GM06990 (cell line): ENCODE measurements at regions not wholly inside any gene's neighbourhood (a gene's known extent, or its start where the extent isn't known, plus 50 kb on each side); places are given as distances from the start of the nearest gene placed in this dataset.

ENCODE experiments used
- DNase-seq: peaks from one replicate; pipeline ENCODE4 v3.0.0-alpha.2; 2011; ENCODE audit not compliant: insufficient read length; ENCODE audit errors: extremely low read depth
- H3K27me3 ChIP-seq: replicated peaks from 2 replicates; pipeline ENCODE4 v1.6.0; 2011; ENCODE audit warnings: low read length; ENCODE audit not compliant: control insufficient read depth, insufficient read depth
- H3K36me3 ChIP-seq: 2 replicates; pipeline ENCODE4 v1.5.1; 2011; ENCODE audit warnings: low read length; ENCODE audit not compliant: control insufficient read depth, insufficient read depth
- H3K4me3 ChIP-seq: replicated peaks from 2 replicates; pipeline ENCODE4 v1.5.1; 2011; ENCODE audit warnings: low read depth, mild to moderate bottlenecking, control low read depth, low read length
- TF ChIP-seq, protein P1 (sequence below): IDR thresholded peaks from 2 replicates; pipeline ENCODE4 v1.5.1; 2011; ENCODE audit warnings: low read length, control low read depth, mild to moderate bottlenecking, inconsistent platforms; ENCODE audit not compliant: insufficient read depth, poor library complexity, severe bottlenecking

DNA sequence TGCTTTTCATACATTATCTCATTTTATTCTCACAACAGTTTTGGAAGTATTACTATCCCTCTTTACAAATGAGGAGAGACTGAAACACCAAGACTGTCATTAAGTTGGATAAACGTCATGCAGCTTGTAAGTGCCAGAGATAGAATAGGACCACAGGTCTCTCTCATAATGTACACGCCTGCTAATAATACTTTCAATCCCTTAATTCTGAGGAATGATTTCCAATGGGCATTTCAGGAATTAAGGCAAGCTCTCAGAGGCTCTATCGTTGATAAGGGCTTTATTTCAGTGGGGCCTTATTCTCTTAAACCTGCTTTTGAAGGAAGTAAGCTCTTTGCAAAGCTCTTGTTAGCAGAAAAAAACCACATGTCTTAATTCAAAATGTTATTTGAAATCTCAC lies 229.1 kb downstream of the NFKBIZ start:
- TF ChIP-seq, protein P1, sequence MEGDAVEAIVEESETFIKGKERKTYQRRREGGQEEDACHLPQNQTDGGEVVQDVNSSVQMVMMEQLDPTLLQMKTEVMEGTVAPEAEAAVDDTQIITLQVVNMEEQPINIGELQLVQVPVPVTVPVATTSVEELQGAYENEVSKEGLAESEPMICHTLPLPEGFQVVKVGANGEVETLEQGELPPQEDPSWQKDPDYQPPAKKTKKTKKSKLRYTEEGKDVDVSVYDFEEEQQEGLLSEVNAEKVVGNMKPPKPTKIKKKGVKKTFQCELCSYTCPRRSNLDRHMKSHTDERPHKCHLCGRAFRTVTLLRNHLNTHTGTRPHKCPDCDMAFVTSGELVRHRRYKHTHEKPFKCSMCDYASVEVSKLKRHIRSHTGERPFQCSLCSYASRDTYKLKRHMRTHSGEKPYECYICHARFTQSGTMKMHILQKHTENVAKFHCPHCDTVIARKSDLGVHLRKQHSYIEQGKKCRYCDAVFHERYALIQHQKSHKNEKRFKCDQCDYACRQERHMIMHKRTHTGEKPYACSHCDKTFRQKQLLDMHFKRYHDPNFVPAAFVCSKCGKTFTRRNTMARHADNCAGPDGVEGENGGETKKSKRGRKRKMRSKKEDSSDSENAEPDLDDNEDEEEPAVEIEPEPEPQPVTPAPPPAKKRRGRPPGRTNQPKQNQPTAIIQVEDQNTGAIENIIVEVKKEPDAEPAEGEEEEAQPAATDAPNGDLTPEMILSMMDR: no peak
- Histone ChIP-seq H3K36me3 (no peaks in the 10 kb centered on the region), H3K27me3 (no peaks in the 10 kb centered on the region), H3K4me3 (no peak overlapping the region)
- no peak for DNase-seq

DNA sequence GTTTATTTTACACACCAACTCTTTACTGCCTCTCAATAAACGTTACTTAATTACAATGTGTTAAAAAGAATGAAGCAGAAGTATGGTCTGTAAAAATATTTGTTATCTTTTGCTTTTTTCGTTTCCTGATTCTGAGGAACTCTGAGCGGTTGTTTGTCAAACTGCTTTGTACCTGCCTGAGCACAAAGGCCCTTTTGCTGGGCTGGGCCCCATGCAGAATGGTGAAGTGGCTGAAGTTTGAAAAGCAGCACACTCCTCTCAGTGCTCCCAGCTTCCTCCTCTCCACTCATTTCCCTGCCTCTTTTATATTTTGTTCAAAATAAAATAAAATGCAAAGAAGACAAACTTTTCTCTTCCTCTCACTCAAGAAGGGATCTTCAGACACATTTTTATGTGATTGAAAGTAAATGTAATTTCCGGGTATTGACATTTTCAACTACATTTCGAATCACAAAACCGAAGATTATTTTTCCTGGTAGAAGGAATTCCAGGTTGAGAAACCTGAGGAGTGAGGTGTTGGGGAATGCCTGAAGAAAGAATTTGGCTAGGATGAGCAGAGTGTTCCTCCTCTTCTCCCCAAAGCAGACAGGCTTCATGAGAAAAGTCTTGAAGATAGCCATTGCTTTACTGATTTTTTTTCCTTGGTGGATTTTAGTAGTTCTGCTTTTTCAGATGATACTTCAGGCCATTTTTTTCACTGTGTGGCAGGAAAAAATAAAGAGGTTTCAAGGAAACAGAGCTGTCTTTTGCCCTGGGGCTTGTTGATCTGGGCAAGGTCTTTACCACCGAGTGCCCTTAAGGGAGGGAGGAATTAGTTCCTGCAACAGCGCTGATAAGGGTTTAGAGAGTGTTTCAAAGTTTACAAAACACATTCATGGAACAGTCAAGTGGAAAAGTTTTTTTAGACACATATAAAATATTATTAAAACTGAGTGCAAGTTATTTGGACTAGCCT lies 229.8 kb downstream of the NFKBIZ start:
- TF ChIP-seq, protein P1: no peak
- H3K4me3 ChIP-seq: no peak overlapping the region
- no peaks in the 10 kb centered on the region for H3K27me3 ChIP-seq
- H3K36me3 ChIP-seq: no peaks in the 10 kb centered on the region
- DNase-seq: no peak

- DNase-seq: no peak
- TF ChIP-seq, protein P1: no peak
- no peaks in the 10 kb centered on the region for H3K36me3 ChIP-seq
- H3K4me3 ChIP-seq: no peak overlapping the region
- H3K27me3 ChIP-seq: no peaks in the 10 kb centered on the region
Observed at GRCh38 chr3:102079809-102080197, 230.5 kb downstream of the NFKBIZ start.

- TF ChIP-seq, protein P1: no peak
Observed at GRCh38 chr3:102081572-102082289, 232.4 kb downstream of the NFKBIZ start.

DNA sequence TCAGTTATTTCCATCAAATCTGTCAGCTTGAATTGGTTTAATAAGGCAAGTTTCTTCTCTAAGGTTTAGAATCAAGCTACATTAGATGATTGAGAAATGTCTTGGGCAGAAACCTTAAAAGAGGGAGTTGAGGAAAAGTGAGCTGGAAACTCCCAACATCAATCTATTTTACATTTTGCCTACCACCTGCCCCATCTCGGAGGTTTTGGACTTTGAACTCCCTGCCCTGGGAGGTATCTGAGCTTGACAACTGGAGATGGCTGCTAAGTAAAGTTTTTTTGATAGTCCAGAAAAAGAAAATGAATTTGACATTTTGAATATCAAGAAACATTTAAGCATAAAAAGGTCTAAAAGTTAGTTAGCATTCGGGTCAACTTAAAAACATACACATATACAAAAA lies 234.2 kb downstream of the NFKBIZ start:
- Histone ChIP-seq H3K27me3 (no peaks in the 10 kb centered on the region), H3K36me3 (no peaks in the 10 kb centered on the region), H3K4me3 (no peak overlapping the region)
- TF ChIP-seq, protein P1: no peak
- DNase-seq: no peak

More at GRCh38 chr3:102081572-102082289, 232.4 kb downstream of the NFKBIZ start:
- no peak overlapping the region for H3K4me3 ChIP-seq
- no peaks in the 10 kb centered on the region for H3K36me3 ChIP-seq
- DNase-seq: no peak
- H3K27me3 ChIP-seq: no peaks in the 10 kb centered on the region
